Neural progenitor cell (in vitro differentiated cells): ENCODE measurements at regions not wholly inside any gene's neighbourhood (a gene's known extent, or its start where the extent isn't known, plus 50 kb on each side); places are given as distances from the start of the nearest gene placed in this dataset.

Source experiments
- DNase-seq: peaks from one replicate; pipeline ENCODE4 v3.0.0-alpha.2; 2016; ENCODE audit warnings: low spot score
- H2AFZ ChIP-seq: fragments of 200-600 bp; sonication (generic); replicated peaks from 2 replicates; pipeline ENCODE4 v1.6.1; 2016; ENCODE audit warnings: antibody characterized with exemption
- H3F3A ChIP-seq: fragments of 200-600 bp; sonication (generic); 2 replicates; pipeline ENCODE4 v1.6.1; 2016; ENCODE audit warnings: antibody characterized with exemption, low read depth
- H3K27ac ChIP-seq: fragments of 200-600 bp; sonication (generic); 2 replicates; pipeline ENCODE4 v1.5.1; 2016; ENCODE audit warnings: mild to moderate bottlenecking
- H3K27me3 ChIP-seq: fragments of 200-600 bp; sonication (generic); 2 replicates; pipeline ENCODE4 v1.6.1; 2016; ENCODE audit warnings: mild to moderate bottlenecking, moderate library complexity
- H3K36me3 ChIP-seq: fragments of 200-600 bp; sonication (generic); 2 replicates; pipeline ENCODE4 v1.5.1; 2016
- H3K4me1 ChIP-seq: fragments of 200-600 bp; sonication (generic); 2 replicates; pipeline ENCODE4 v1.6.1; 2016; ENCODE audit warnings: mixed run types
- H3K4me2 ChIP-seq: fragments of 200-600 bp; sonication (generic); 2 replicates; pipeline ENCODE4 v1.6.1; 2016
- H3K4me3 ChIP-seq: fragments of 200-600 bp; sonication (generic); 2 replicates; pipeline ENCODE4 v1.5.1; 2016
- H3K79me2 ChIP-seq: fragments of 200-600 bp; sonication (generic); 2 replicates; pipeline ENCODE4 v1.6.1; 2016; ENCODE audit warnings: low read depth
- H3K9ac ChIP-seq: fragments of 200-600 bp; sonication (generic); 2 replicates; pipeline ENCODE4 v1.6.1; 2016
- H3K9me3 ChIP-seq: fragments of 200-600 bp; sonication (generic); 2 replicates; pipeline ENCODE4 v1.5.1; 2016; ENCODE audit warnings: low read depth
- H4K20me1 ChIP-seq: fragments of 200-600 bp; sonication (generic); 2 replicates; pipeline ENCODE4 v1.6.1; 2016; ENCODE audit warnings: low read depth
- H3K27ac Mint-ChIP-seq: 3 replicates; pipeline ENCODE4 v1.8.0; 2021; ENCODE audit warnings: mixed read lengths
- H3K27me3 Mint-ChIP-seq: 2 replicates; pipeline ENCODE4 v1.8.0; 2022; ENCODE audit warnings: low read depth, mild to moderate bottlenecking, inconsistent platforms, moderate library complexity, mixed read lengths; ENCODE audit not compliant: insufficient read depth
- H3K36me3 Mint-ChIP-seq: 3 replicates; pipeline ENCODE4 v1.8.0; 2021; ENCODE audit warnings: mixed read lengths
- H3K4me1 Mint-ChIP-seq: 3 replicates; pipeline ENCODE4 v1.8.0; 2021; ENCODE audit warnings: mixed read lengths
- H3K4me3 Mint-ChIP-seq: 3 replicates; pipeline ENCODE4 v1.8.0; 2021; ENCODE audit warnings: mild to moderate bottlenecking, moderate library complexity, mixed read lengths
- H3K9me3 Mint-ChIP-seq: 3 replicates; pipeline ENCODE4 v1.8.0; 2020; ENCODE audit warnings: mixed read lengths
- CTCF ChIP-seq: fragments of 200-600 bp; sonication (generic); IDR thresholded peaks from 2 replicates; pipeline ENCODE4 v1.5.1; 2017; ENCODE audit warnings: antibody characterized with exemption, mild to moderate bottlenecking
- EZH2 ChIP-seq: fragments of 200-600 bp; sonication (generic); IDR thresholded peaks from 2 replicates; pipeline ENCODE4 v1.6.1; 2017; ENCODE audit warnings: antibody characterized with exemption, mild to moderate bottlenecking, moderate library complexity
- EZH2phosphoT487 ChIP-seq: fragments of 200-600 bp; sonication (generic); IDR thresholded peaks from 2 replicates; pipeline ENCODE4 v1.6.1; 2017; ENCODE audit warnings: antibody characterized with exemption

DNA sequence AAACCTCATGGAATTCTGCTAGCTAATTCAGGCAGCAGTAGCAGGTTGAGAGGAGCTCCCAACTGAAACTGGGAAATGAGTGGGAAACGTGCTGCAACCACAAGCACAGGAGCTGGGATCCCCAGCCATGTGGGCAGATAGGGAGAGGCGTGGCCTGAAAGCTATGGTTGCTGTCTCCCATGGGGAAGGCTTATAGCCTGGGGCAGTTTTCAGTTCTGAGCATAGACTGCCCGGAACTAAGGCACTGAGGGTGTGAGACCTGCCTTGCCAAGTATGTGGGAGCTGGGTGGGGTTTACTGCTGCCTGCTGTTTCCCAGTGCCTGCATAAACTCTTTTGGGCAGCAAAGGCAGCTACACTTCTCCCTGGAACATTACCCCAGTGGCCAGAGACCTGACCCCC, 229.5 kb downstream of the TUSC7 start:
- Histone ChIP-seq H2AFZ (no peak overlapping the region), H3F3A (no peaks in the 10 kb centered on the region), H3K4me3 (no peak overlapping the region), H3K4me1 (no peaks in the 10 kb centered on the region), H4K20me1 (no peaks in the 10 kb centered on the region), H3K36me3 (no peaks in the 10 kb centered on the region), H3K9ac (no peak overlapping the region), H3K27me3 (no peaks in the 10 kb centered on the region), H3K9me3 (no peaks in the 10 kb centered on the region), H3K4me2 (no peak overlapping the region), H3K27ac (no peak overlapping the region), H3K79me2 (no peaks in the 10 kb centered on the region)
- Mint-ChIP-seq H3K27ac (no peak overlapping the region), H3K27me3 (no peaks in the 10 kb centered on the region), H3K9me3 (no peaks in the 10 kb centered on the region), H3K36me3 (no peaks in the 10 kb centered on the region), H3K4me1 (no peaks in the 10 kb centered on the region), H3K4me3 (no peak overlapping the region)
- no peak for TF ChIP-seq CTCF
- TF ChIP-seq EZH2phosphoT487: no peak
- TF ChIP-seq EZH2: no peak
- no peak for DNase-seq

DNA sequence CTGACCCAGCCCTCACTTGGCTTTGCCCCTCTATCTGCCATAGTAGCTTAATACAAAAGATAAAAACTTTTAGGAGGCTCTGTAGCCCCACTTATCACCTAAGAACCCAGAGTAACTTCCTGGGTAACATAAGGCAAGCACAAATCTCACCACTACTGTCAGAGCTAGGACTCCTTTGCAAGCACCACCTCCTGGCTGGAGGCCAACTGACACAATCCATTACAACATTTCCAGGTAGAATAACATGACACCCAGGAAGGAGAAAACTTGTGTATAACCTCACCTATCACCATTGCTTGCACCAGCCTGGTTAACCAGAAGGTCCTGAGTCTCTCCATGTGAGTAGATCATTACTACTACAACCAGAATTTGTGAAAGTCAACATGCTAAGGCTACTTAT, 230.0 kb downstream of the TUSC7 start:
- H2AFZ ChIP-seq: no peak overlapping the region
- Mint-ChIP-seq H3K27ac (peak overlapping the region; percentile 44), H3K36me3 (no peaks in the 10 kb centered on the region), H3K9me3 (peaks cover 3% of the 10 kb centered on the region), H3K4me3 (no peak overlapping the region), H3K4me1 (no peaks in the 10 kb centered on the region), H3K27me3 (no peaks in the 10 kb centered on the region)
- H3K27ac ChIP-seq: no peak overlapping the region
- H3K36me3 ChIP-seq: no peaks in the 10 kb centered on the region
- TF ChIP-seq EZH2 (no peak), CTCF (no peak), EZH2phosphoT487 (no peak)
- no peaks in the 10 kb centered on the region for H3K27me3 ChIP-seq
- H3K79me2 ChIP-seq: no peaks in the 10 kb centered on the region
- no peak overlapping the region for H3K4me2 ChIP-seq
- DNase-seq: no peak
- H3K9me3 ChIP-seq: no peaks in the 10 kb centered on the region
- no peaks in the 10 kb centered on the region for H3K4me1 ChIP-seq
- H3K9ac ChIP-seq: no peak overlapping the region
- no peak overlapping the region for H3K4me3 ChIP-seq
- no peaks in the 10 kb centered on the region for H3F3A ChIP-seq
- H4K20me1 ChIP-seq: no peaks in the 10 kb centered on the region

DNA sequence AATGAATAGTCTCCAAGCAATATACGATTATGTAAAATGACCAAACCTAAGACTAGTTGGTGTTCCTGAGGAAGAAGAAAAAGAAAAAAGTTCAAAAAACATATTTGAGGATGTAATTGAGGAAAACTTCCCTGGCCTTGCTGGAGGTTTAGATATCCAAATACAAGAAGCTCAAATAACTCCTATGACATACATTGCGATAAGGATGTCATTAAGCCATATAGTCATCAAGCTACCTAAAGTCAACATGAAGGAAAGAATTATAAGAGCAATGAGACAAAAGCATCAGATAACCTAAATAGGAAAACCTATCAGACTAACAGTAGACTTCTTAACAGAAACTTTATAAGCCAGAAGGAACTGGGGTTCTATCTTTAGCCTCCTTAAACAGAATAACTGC, 231.1 kb downstream of the TUSC7 start:
- H3K4me3 Mint-ChIP-seq: no peak overlapping the region
- Histone ChIP-seq H3K4me1 (no peaks in the 10 kb centered on the region), H3K27ac (no peak overlapping the region), H3K4me2 (no peak overlapping the region), H3K27me3 (no peaks in the 10 kb centered on the region), H3K9me3 (no peaks in the 10 kb centered on the region), H3K36me3 (no peaks in the 10 kb centered on the region), H3K4me3 (no peak overlapping the region), H3K9ac (no peak overlapping the region), H2AFZ (no peak overlapping the region), H4K20me1 (no peaks in the 10 kb centered on the region), H3K79me2 (no peaks in the 10 kb centered on the region), H3F3A (no peaks in the 10 kb centered on the region)
- H3K27me3 Mint-ChIP-seq: no peaks in the 10 kb centered on the region
- no peaks in the 10 kb centered on the region for H3K36me3 Mint-ChIP-seq
- H3K27ac Mint-ChIP-seq: no peak overlapping the region
- H3K4me1 Mint-ChIP-seq: no peaks in the 10 kb centered on the region
- TF ChIP-seq EZH2phosphoT487: no peak
- no peak for TF ChIP-seq EZH2
- TF ChIP-seq CTCF: no peak
- no peak for DNase-seq
- H3K9me3 Mint-ChIP-seq: peaks cover 3% of the 10 kb centered on the region

GRCh38 chr3:116946376-116946775, 236.8 kb downstream of the TUSC7 start:
- peaks cover 44% of the 10 kb centered on the region for H3K4me1 ChIP-seq
- H3K4me3 ChIP-seq: no peak overlapping the region
- Mint-ChIP-seq H3K9me3 (peaks cover 3% of the 10 kb centered on the region), H3K27ac (no peak overlapping the region), H3K4me3 (no peak overlapping the region), H3K36me3 (no peaks in the 10 kb centered on the region), H3K27me3 (no peaks in the 10 kb centered on the region), H3K4me1 (peaks cover 13% of the 10 kb centered on the region)
- H3K27me3 ChIP-seq: no peaks in the 10 kb centered on the region
- DNase-seq: no peak
- H4K20me1 ChIP-seq: no peaks in the 10 kb centered on the region
- no peak overlapping the region for H3K4me2 ChIP-seq
- H3K9me3 ChIP-seq: no peaks in the 10 kb centered on the region
- H3K36me3 ChIP-seq: no peaks in the 10 kb centered on the region
- H3K27ac ChIP-seq: no peak overlapping the region
- H2AFZ ChIP-seq: no peak overlapping the region
- TF ChIP-seq EZH2phosphoT487 (no peak), CTCF (no peak), EZH2 (no peak)
- H3F3A ChIP-seq: peaks cover 5% of the 10 kb centered on the region
- no peaks in the 10 kb centered on the region for H3K79me2 ChIP-seq
- no peak overlapping the region for H3K9ac ChIP-seq
